Limb (tissue), 2 donors: ENCODE measurements at regions not wholly inside any gene's neighbourhood (a gene's known extent, or its start where the extent isn't known, plus 50 kb on each side); places are given as distances from the start of the nearest gene placed in this dataset.
"Not testable (repeated sequence)": the region's sequence is repeated elsewhere in the genome, so short reads cannot be mapped to it uniquely, and the experiment has no call there.

Experiments used
- DNase-seq, 2 donors: peaks; one replicate each; pipeline ENCODE4 v3.0.0-alpha.2; 2016; ENCODE audit errors: extremely low spot score in 2 of 2

- no peak for DNase-seq
Measured at GRCh38 chr5:152181461-152181860, 223.6 kb downstream of the NMUR2 start.

GRCh38 chr5:152178350-152178699 lies 226.8 kb downstream of the NMUR2 start:
- DNase-seq, result no peak

GRCh38 chr5:152177626-152178349 lies 227.3 kb downstream of the NMUR2 start:
- DNase-seq, result no peak

GRCh38 chr5:152171888-152172287 lies 233.2 kb downstream of the NMUR2 start:
- DNase-seq, result no peak

GRCh38 chr5:152170350-152170749 lies 234.7 kb downstream of the NMUR2 start:
- peak; percentile 13 to 50 for DNase-seq

- DNase-seq, result no peak
Measured at GRCh38 chr5:152164860-152165259, 240.2 kb upstream of the GLRA1 start.

GRCh38 chr5:152159894-152160293 lies 235.2 kb upstream of the GLRA1 start:
- DNase-seq, result not testable (repeated sequence)

- DNase-seq, result not testable (repeated sequence)
Measured at GRCh38 chr5:152154452-152154851, 229.8 kb upstream of the GLRA1 start.

- no peak for DNase-seq
Measured at GRCh38 chr5:152151940-152152339, 227.3 kb upstream of the GLRA1 start.

- DNase-seq, result no peak
Measured at GRCh38 chr5:152151113-152151512, 226.5 kb upstream of the GLRA1 start.

GRCh38 chr5:152147286-152147685 lies 222.6 kb upstream of the GLRA1 start:
- no peak for DNase-seq

GRCh38 chr5:152146566-152146965 lies 221.9 kb upstream of the GLRA1 start:
- DNase-seq, result no peak

- DNase-seq, result no peak
Measured at GRCh38 chr5:152144556-152144955, 219.9 kb upstream of the GLRA1 start.

- no peak for DNase-seq
Measured at GRCh38 chr5:152144030-152144429, 219.4 kb upstream of the GLRA1 start.

GRCh38 chr5:152142840-152143469 lies 218.3 kb upstream of the GLRA1 start:
- peak; percentile 67 to 84 for DNase-seq

GRCh38 chr5:152140347-152140746 lies 215.7 kb upstream of the GLRA1 start:
- DNase-seq, result no peak

GRCh38 chr5:152137063-152137462 lies 212.4 kb upstream of the GLRA1 start:
- DNase-seq, result no peak

- no peak for DNase-seq
Measured at GRCh38 chr5:152136321-152136720, 211.7 kb upstream of the GLRA1 start.

GRCh38 chr5:152135827-152136226 lies 211.2 kb upstream of the GLRA1 start:
- DNase-seq, result no peak

GRCh38 chr5:152125661-152126205 lies 201.1 kb upstream of the GLRA1 start:
- DNase-seq, result no peak

- DNase-seq, result no peak
Measured at GRCh38 chr5:152124409-152125041, 199.9 kb upstream of the GLRA1 start.

GRCh38 chr5:152118676-152119470 lies 194.2 kb upstream of the GLRA1 start:
- peak; percentile 21 to 42 for DNase-seq
